Kidney (tissue), 13 donors: ENCODE measurements at regions not wholly inside any gene's neighbourhood (a gene's known extent, or its start where the extent isn't known, plus 50 kb on each side); places are given as distances from the start of the nearest gene placed in this dataset.

Experiments used
- DNase-seq, 5 donors: peaks; one replicate each; pipeline ENCODE4 v3.0.0-alpha.2; 2013 to 2020
- FAIRE-seq: peaks from 2 replicates; lab custom pipeline; 2012; peaks lifted over from hg19 to GRCh38; lab: Jason Lieb, UNC
- H3K27ac ChIP-seq, 2 donors: one replicate each; pipeline ENCODE4 v1.7.0; 2013; ENCODE audit warnings: low read depth in 2 of 2, low read length in 2 of 2, inconsistent platforms in 1 of 2
- H3K27me3 ChIP-seq: one replicate; pipeline ENCODE4 v1.7.1; 2013; ENCODE audit warnings: low read length, inconsistent platforms; ENCODE audit not compliant: control insufficient read depth, insufficient read depth
- H3K36me3 ChIP-seq, 3 donors: one replicate each; pipeline versions ENCODE4 v1.7.0 to v1.7.1; 2013; ENCODE audit warnings: low read length in 3 of 3, control low read depth in 1 of 3, inconsistent platforms in 1 of 3; ENCODE audit not compliant: insufficient read depth in 3 of 3, control insufficient read depth in 2 of 3
- H3K4me1 ChIP-seq, 3 donors: one replicate each; pipeline versions ENCODE4 v1.7.0 to v1.7.1; 2013; ENCODE audit warnings: low read length in 3 of 3, inconsistent platforms in 1 of 3, low read depth in 1 of 3; ENCODE audit not compliant: control insufficient read depth in 2 of 3, insufficient read depth in 2 of 3
- H3K4me3 ChIP-seq, 3 donors: one replicate each; pipeline versions ENCODE4 v1.7.0 to v1.8.1; 2013; ENCODE audit warnings: low read length in 3 of 3, control low read depth in 1 of 3, inconsistent platforms in 1 of 3
- H3K9ac ChIP-seq, 3 donors: one replicate each; pipeline versions ENCODE4 v1.7.0 to v1.7.1; 2013; ENCODE audit warnings: low read length in 3 of 3, control low read depth in 1 of 3, inconsistent platforms in 1 of 3
- H3K9me3 ChIP-seq, 3 donors: one replicate each; pipeline versions ENCODE4 v1.7.0 to v1.7.1; 2013; ENCODE audit warnings: low read length in 3 of 3, control low read depth in 1 of 3, inconsistent platforms in 1 of 3; ENCODE audit not compliant: control insufficient read depth in 2 of 3, insufficient read depth in 1 of 3
- CTCF ChIP-seq: IDR thresholded peaks from 3 replicates; pipeline ENCODE4 v1.5.1; 2012; ENCODE audit warnings: mild to moderate bottlenecking, moderate library complexity, borderline replicate concordance; ENCODE audit not compliant: insufficient read depth; ENCODE audit errors: extremely low read depth
- intact Hi-C: fragments of 100-400 bp; cut with DNase I; formaldehyde crosslinking; loops from one replicate; pipeline ENCODE4 v1.11.1; 2022
- donor health status: control.
- donor health status: control.
- donor health status: control.
- donor health status: control.
- donor health status: control.
- donor health status: DM: yes; HTN: yes; CAD: no.
- donor health status: Normal renal cell carcinoma (clear cell type).

- TF ChIP-seq CTCF, result no peak
- no peak overlapping the region for H3K27ac ChIP-seq
- no peaks in the 10 kb centered on the region for H3K4me1 ChIP-seq
- H3K36me3 ChIP-seq, result no peaks in the 10 kb centered on the region
- no peaks in the 10 kb centered on the region for H3K27me3 ChIP-seq
- no peak overlapping the region for H3K9ac ChIP-seq
- H3K9me3 ChIP-seq, result no peaks in the 10 kb centered on the region
- intact Hi-C loops, result no loop called here
- FAIRE-seq (no peak), DNase-seq (no peak)
- H3K4me3 ChIP-seq, result no peak overlapping the region
Measured at GRCh38 chr14:101047326-101047725, 143.8 kb upstream of the RTL1 start.

GRCh38 chr14:101048766-101049165 lies 145.2 kb upstream of the RTL1 start:
- intact Hi-C loops, result no loop called here
- no peaks in the 10 kb centered on the region for H3K4me1 ChIP-seq
- H3K9me3 ChIP-seq, result no peaks in the 10 kb centered on the region
- no peaks in the 10 kb centered on the region for H3K27me3 ChIP-seq
- H3K36me3 ChIP-seq, result no peaks in the 10 kb centered on the region
- FAIRE-seq (no peak), DNase-seq (no peak)
- H3K9ac ChIP-seq, result no peak overlapping the region
- no peak for TF ChIP-seq CTCF
- no peak overlapping the region for H3K4me3 ChIP-seq
- H3K27ac ChIP-seq, result no peak overlapping the region

- Histone ChIP-seq H3K9ac (no peak overlapping the region), H3K4me3 (no peak overlapping the region), H3K4me1 (no peaks in the 10 kb centered on the region), H3K27ac (no peak overlapping the region), H3K9me3 (no peaks in the 10 kb centered on the region), H3K36me3 (no peaks in the 10 kb centered on the region), H3K27me3 (no peaks in the 10 kb centered on the region)
- no peak for TF ChIP-seq CTCF
- no peak for DNase-seq
- FAIRE-seq, result no peak
- intact Hi-C loops, result no loop called here
Measured at GRCh38 chr14:101049511-101049910, 146.0 kb upstream of the RTL1 start.

- H3K36me3 ChIP-seq, result no peaks in the 10 kb centered on the region
- H3K9me3 ChIP-seq, result no peaks in the 10 kb centered on the region
- H3K4me1 ChIP-seq, result no peaks in the 10 kb centered on the region
- intact Hi-C loops, result no loop called here
- TF ChIP-seq CTCF, result no peak
- no peak overlapping the region for H3K9ac ChIP-seq
- DNase-seq (no peak), FAIRE-seq (no peak)
- H3K27ac ChIP-seq, result no peak overlapping the region
- H3K4me3 ChIP-seq, result no peak overlapping the region
- no peaks in the 10 kb centered on the region for H3K27me3 ChIP-seq
Measured at GRCh38 chr14:101049942-101050341, 146.4 kb upstream of the RTL1 start.
